Fibroblast of upper back skin (primary cell): ENCODE measurements at regions not wholly inside any gene's neighbourhood (a gene's known extent, or its start where the extent isn't known, plus 50 kb on each side); places are given as distances from the start of the nearest gene placed in this dataset.
A peak's percentile ranks its signal among the peaks of the same experiment; 100 is the strongest.

Experiments
- DNase-seq: peaks from one replicate; pipeline ENCODE4 v3.0.0-alpha.2; 2013

DNA sequence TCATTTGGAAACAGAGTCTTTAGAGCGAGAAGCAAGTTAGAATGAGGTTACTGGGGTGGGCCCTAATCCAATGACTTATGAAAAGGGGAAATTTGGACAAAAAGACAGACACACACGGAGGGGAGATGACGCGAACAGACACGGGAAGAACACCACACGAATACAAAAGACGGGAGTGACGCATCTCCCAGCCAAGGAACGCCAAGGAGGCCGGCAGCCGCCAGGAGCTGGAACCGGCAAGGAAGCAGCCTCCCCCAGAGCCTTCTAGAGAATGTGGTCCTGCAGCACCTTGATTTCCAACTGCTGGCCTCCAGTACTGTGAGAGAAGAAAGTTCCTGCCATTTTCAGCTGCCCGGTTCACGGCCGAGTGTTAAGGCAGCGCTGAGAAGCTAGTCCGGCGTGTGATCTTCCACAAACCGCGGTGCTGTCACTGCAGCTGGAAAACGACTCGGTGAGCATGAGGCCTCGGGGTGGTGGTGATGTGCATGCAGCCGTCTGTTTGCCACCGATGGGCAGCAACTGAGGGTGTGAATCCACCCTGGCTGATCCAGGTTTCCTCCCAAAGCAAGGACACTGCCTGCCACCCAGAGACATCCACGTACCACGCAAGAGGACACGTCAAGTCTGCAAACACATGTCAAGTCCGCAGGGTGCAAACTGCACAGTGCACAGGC, 124.5 kb downstream of the NCOR2 start:
- no peak for DNase-seq

GRCh38 chr12:124442281-124442680, 125.1 kb downstream of the NCOR2 start:
- no peak for DNase-seq

GRCh38 chr12:124441443-124442194, 125.8 kb downstream of the NCOR2 start:
- peak; percentile 93 for DNase-seq

- no peak for DNase-seq
Observed at GRCh38 chr12:124440841-124441381, 126.5 kb downstream of the NCOR2 start.

- no peak for DNase-seq
Observed at GRCh38 chr12:124440031-124440626, 127.3 kb downstream of the NCOR2 start.

- DNase-seq = no peak
Observed at GRCh38 chr12:124438437-124439056, 128.9 kb downstream of the NCOR2 start.

DNA sequence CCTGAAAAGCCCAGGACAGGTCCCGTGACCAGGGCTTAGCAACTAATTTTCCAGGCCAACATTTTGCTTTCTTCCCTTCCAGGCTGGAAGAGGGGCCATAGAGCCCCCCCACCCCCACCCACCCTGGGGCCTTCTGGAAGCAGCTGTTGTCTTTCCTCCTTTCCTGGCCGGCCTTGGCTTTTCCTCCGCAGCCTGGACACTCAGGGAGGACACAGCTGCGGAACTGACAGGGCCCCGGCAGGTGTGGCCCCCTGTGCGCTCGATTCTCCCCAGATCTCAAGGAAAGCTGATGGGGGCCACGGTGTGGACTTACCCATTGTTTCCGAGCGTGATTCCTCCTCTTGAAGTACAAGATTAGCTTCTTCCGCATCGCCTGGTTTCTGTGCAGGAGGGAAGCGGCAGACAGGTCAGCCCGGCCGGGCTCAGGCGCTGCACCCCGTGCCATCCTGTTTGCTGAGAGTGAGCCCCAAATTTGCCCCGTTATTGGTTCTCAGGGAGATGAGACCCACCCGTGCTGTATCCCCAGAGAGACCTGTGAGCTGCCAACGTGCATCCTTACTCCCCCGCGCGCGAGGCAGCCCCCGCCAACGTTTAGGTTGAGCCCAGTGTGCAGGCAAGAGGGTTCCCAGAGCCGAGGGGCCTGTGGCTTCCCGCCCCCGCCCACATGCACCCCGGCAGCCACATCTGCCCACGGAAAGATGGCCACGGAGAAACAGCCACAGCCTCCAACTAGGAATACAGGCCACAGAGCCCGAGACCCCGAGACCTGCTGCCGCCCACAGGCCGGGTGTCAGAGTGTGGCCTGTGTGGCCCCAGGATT, 129.6 kb downstream of the NCOR2 start:
- DNase-seq = no peak

DNA sequence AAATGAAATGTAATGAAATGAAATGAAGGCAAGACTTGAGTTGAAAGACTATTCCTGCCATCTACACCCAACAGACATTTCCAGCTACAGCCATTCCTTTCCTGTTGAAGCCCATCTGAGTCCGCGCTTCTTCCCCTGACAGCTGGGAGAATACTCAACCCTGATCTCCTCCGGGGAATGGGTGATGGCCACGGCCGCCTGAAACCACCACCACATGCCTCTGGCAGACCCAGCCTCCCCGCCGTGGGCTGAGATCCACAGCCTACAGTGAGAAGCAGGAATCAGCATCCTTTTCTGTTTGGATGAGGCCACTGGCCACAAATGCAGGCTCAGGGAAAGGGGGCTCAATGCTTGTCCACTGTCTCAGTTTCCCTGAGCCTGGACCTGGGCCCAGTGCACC, 130.3 kb downstream of the NCOR2 start:
- DNase-seq = no peak

- no peak for DNase-seq
Observed at GRCh38 chr12:124436366-124436765, 131.0 kb downstream of the NCOR2 start.

DNA sequence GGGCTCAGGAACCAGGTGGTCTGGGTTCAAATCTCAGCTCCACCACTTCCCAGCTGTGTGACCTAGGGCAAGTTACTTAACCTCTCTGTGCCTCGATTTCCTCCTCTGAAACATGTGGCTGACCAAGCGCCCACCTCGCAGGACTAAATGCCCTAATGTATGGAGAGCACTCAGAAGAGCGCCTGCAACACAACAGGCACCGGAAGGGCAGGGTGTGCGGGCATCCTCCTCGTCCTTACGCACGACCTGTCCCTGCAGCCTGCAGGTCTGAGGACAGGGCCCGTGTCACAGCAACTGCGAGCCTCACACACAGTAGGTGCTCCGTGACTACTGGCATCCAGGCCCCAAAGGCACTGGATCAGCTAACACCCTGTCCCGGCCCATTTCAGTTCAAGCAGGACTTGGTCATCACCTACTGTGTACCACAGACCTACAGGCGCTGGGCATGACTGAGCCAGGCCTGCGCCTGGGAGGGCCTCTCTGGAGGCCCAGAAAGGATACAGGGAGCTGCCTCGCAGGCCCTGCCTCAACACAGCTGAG, 131.5 kb downstream of the NCOR2 start:
- DNase-seq = no peak

- DNase-seq = no peak
Observed at GRCh38 chr12:124434951-124435805, 132.2 kb downstream of the NCOR2 start.

- DNase-seq = no peak
Observed at GRCh38 chr12:124434354-124434753, 133.1 kb downstream of the NCOR2 start.

- DNase-seq = no peak
Observed at GRCh38 chr12:124433879-124434278, 133.5 kb downstream of the NCOR2 start.

- no peak for DNase-seq
Observed at GRCh38 chr12:124433147-124433874, 134.1 kb downstream of the NCOR2 start.

DNA sequence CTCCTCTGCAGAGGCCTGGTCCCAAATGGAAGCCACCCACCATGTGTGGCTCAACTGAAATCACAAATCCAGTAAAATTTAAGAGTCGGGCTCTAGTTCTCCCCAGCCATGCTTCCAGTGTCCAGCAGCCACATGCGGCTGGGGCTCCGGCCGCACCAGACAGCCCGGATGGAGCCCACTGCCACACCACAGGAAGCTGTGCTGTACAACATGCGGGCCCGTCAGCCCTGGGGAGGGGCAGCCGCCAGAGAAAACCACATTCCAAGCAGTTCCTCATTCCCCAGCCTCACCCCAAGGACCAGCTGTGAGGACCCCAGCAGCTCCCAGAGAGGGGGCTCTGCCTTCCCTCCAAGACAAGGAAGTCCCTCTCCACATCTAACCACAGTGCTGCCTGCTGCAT, 135.0 kb downstream of the NCOR2 start:
- peak; percentile 26 for DNase-seq

- DNase-seq = no peak
Observed at GRCh38 chr12:124431971-124432370, 135.4 kb downstream of the NCOR2 start.

- DNase-seq = no peak
Observed at GRCh38 chr12:124430491-124430890, 135.6 kb downstream of the RFLNA start.

- DNase-seq = no peak
Observed at GRCh38 chr12:124429535-124429934, 134.6 kb downstream of the RFLNA start.

- no peak for DNase-seq
Observed at GRCh38 chr12:124428792-124429281, 133.9 kb downstream of the RFLNA start.

GRCh38 chr12:124428136-124428791, 133.4 kb downstream of the RFLNA start:
- DNase-seq = peak; percentile 78
